ENCODE measurements at regions not wholly inside any gene's neighbourhood (a gene's known extent, or its start where the extent isn't known, plus 50 kb on each side); places are given as distances from the start of the nearest gene placed in this dataset.

- H3K4me1 Mint-ChIP-seq, result peaks cover 13% of the 10 kb centered on the region
- no peaks in the 10 kb centered on the region for H3K36me3 Mint-ChIP-seq (ENCODE audit: low read depth)
- no peak overlapping the region for H3K4me3 Mint-ChIP-seq
- TF ChIP-seq, protein P1, sequence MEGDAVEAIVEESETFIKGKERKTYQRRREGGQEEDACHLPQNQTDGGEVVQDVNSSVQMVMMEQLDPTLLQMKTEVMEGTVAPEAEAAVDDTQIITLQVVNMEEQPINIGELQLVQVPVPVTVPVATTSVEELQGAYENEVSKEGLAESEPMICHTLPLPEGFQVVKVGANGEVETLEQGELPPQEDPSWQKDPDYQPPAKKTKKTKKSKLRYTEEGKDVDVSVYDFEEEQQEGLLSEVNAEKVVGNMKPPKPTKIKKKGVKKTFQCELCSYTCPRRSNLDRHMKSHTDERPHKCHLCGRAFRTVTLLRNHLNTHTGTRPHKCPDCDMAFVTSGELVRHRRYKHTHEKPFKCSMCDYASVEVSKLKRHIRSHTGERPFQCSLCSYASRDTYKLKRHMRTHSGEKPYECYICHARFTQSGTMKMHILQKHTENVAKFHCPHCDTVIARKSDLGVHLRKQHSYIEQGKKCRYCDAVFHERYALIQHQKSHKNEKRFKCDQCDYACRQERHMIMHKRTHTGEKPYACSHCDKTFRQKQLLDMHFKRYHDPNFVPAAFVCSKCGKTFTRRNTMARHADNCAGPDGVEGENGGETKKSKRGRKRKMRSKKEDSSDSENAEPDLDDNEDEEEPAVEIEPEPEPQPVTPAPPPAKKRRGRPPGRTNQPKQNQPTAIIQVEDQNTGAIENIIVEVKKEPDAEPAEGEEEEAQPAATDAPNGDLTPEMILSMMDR (conservative IDR thresholded peaks at IDR 0.05), result no peak
- no peak overlapping the region for H3K27ac Mint-ChIP-seq (ENCODE audit: unreplicated experiment)
- DNase-seq (ENCODE audit: low read depth, low spot score), result no peak
- H3K27me3 Mint-ChIP-seq (ENCODE audit: low read depth), result no peaks in the 10 kb centered on the region
- no peaks in the 10 kb centered on the region for H3K9me3 Mint-ChIP-seq
Measured at GRCh38 chr15:46413799-46414198, 779.0 kb downstream of the SQOR start.

DNA sequence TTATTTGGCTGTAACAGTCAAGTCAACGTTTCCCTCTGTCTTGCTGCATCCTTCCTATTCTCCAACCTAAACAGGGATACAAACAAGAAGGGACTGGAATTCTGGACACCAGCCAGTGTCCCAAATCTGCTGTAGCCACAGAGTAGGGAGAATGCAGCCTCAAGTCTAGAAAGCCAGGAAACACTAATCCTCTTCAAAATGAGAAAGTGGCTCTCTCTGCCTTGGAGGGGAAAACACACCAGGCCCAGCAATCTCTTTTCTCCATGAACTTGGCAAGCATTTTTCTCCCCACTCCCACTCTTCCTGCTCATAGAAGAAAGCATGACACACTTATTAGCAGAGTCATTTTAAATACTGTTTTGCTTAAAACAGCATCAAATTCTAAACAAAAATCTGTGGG lies 781.7 kb downstream of the SQOR start:
- no peaks in the 10 kb centered on the region for H3K9me3 Mint-ChIP-seq
- TF ChIP-seq, protein P1 (conservative IDR thresholded peaks at IDR 0.05), result no peak
- H3K4me1 Mint-ChIP-seq, result peaks cover 8% of the 10 kb centered on the region
- no peaks in the 10 kb centered on the region for H3K27me3 Mint-ChIP-seq (ENCODE audit: low read depth)
- no peak overlapping the region for H3K4me3 Mint-ChIP-seq
- no peaks in the 10 kb centered on the region for H3K36me3 Mint-ChIP-seq (ENCODE audit: low read depth)
- H3K27ac Mint-ChIP-seq (ENCODE audit: unreplicated experiment), result no peak overlapping the region
- DNase-seq (ENCODE audit: low read depth, low spot score), result no peak

GRCh38 chr15:46420990-46421389 lies 786.2 kb downstream of the SQOR start:
- H3K27me3 Mint-ChIP-seq (ENCODE audit: low read depth), result no peaks in the 10 kb centered on the region

GRCh38 chr15:46441294-46442062 lies 806.6 kb downstream of the SQOR start:
- H3K9me3 Mint-ChIP-seq, result peaks cover 5% of the 10 kb centered on the region
- H3K27me3 Mint-ChIP-seq (ENCODE audit: low read depth), result no peaks in the 10 kb centered on the region
- TF ChIP-seq, protein P1 (conservative IDR thresholded peaks at IDR 0.05), result no peak
- no peak overlapping the region for H3K27ac Mint-ChIP-seq (ENCODE audit: unreplicated experiment)
- H3K4me3 Mint-ChIP-seq, result no peak overlapping the region
- no peaks in the 10 kb centered on the region for H3K36me3 Mint-ChIP-seq (ENCODE audit: low read depth)
- no peak for DNase-seq (ENCODE audit: low read depth, low spot score)
- H3K4me1 Mint-ChIP-seq, result no peaks in the 10 kb centered on the region

More at GRCh38 chr15:46420990-46421389, 786.2 kb downstream of the SQOR start:
- Mint-ChIP-seq H3K9me3 (peaks cover 4% of the 10 kb centered on the region), H3K36me3 (ENCODE audit: low read depth) (peaks cover 2% of the 10 kb centered on the region), H3K4me1 (peaks cover 8% of the 10 kb centered on the region), H3K4me3 (no peak overlapping the region), H3K27ac (ENCODE audit: unreplicated experiment) (no peak overlapping the region)
- no peak for DNase-seq (ENCODE audit: low read depth, low spot score)
- TF ChIP-seq, protein P1 (conservative IDR thresholded peaks at IDR 0.05), result no peak

GRCh38 chr15:46442184-46442583 lies 807.4 kb downstream of the SQOR start:
- TF ChIP-seq, protein P1 (conservative IDR thresholded peaks at IDR 0.05), result no peak
- no peaks in the 10 kb centered on the region for H3K4me1 Mint-ChIP-seq
- no peak for DNase-seq (ENCODE audit: low read depth, low spot score)
- H3K9me3 Mint-ChIP-seq, result peaks cover 5% of the 10 kb centered on the region
- no peak overlapping the region for H3K27ac Mint-ChIP-seq (ENCODE audit: unreplicated experiment)
- H3K27me3 Mint-ChIP-seq (ENCODE audit: low read depth), result no peaks in the 10 kb centered on the region
- H3K4me3 Mint-ChIP-seq, result no peak overlapping the region
- no peaks in the 10 kb centered on the region for H3K36me3 Mint-ChIP-seq (ENCODE audit: low read depth)
